ENCODE measurements at regions not wholly inside any gene's neighbourhood (a gene's known extent, or its start where the extent isn't known, plus 50 kb on each side); places are given as distances from the start of the nearest gene placed in this dataset.

- H3K9me2 ChIP-seq (ENCODE audit: low read depth, low read length) = no peaks in the 10 kb centered on the region
- H3K36me3 ChIP-seq (ENCODE audit: insufficient read depth, low read length) = no peaks in the 10 kb centered on the region
- H3K4me2 ChIP-seq (ENCODE audit: low read length) = no peak overlapping the region
- no peak overlapping the region for H3K4me3 ChIP-seq (ENCODE audit: low read depth, low read length, poor library complexity, severe bottlenecking)
- H3K9me3 ChIP-seq (ENCODE audit: low read length) = no peaks in the 10 kb centered on the region
- TF ChIP-seq EZH2 (IDR thresholded peaks at IDR 0.05; ENCODE audit: borderline replicate concordance, low read length) (no peak), CTCF (IDR thresholded peaks at IDR 0.05; ENCODE audit: low read length) (no peak)
- no peak overlapping the region for H2AFZ ChIP-seq (ENCODE audit: low read length)
- no peaks in the 10 kb centered on the region for H3K4me1 ChIP-seq (ENCODE audit: insufficient read depth, low read length, severe bottlenecking)
- no peaks in the 10 kb centered on the region for H3F3A ChIP-seq (ENCODE audit: insufficient read depth, low read length)
- no peaks in the 10 kb centered on the region for H3K27me3 ChIP-seq (ENCODE audit: insufficient read depth, low read length)
- no peaks in the 10 kb centered on the region for H4K20me1 ChIP-seq (ENCODE audit: insufficient read depth, low read length)
- H3K9ac ChIP-seq (ENCODE audit: low read length) = no peak overlapping the region
- H3K27ac ChIP-seq (ENCODE audit: low read depth, low read length, poor library complexity, severe bottlenecking) = no peak overlapping the region
- H3K79me2 ChIP-seq (ENCODE audit: insufficient read depth, low read length) = no peaks in the 10 kb centered on the region
Observed at GRCh38 chr10:94186722-94187121, 176.0 kb downstream of the NOC3L start.

DNA sequence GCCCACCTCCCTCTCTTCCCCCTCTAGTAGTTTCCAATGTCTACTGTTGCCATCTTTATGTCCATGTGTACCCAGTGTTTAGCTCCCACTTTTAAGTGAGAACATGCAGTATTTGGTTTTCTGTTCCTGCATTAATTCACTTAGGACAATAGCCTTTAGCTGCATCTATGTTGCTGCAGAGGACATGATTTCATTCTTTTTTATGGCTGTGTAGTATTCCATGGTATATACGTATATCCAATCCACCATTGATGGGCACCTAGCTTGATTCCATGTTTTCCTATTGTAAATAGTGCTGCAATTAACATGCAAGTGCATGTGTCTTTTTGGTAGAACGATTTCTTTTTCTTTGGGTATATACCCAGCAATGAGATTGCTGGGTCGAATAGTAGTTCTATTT, 170.4 kb downstream of the NOC3L start:
- H3K9ac ChIP-seq (ENCODE audit: low read length) = no peak overlapping the region
- no peak overlapping the region for H3K4me2 ChIP-seq (ENCODE audit: low read length)
- H3K4me3 ChIP-seq (ENCODE audit: low read depth, low read length, poor library complexity, severe bottlenecking) = no peak overlapping the region
- no peaks in the 10 kb centered on the region for H4K20me1 ChIP-seq (ENCODE audit: insufficient read depth, low read length)
- H3K9me3 ChIP-seq (ENCODE audit: low read length) = no peaks in the 10 kb centered on the region
- H3F3A ChIP-seq (ENCODE audit: insufficient read depth, low read length) = no peaks in the 10 kb centered on the region
- H3K9me2 ChIP-seq (ENCODE audit: low read depth, low read length) = no peaks in the 10 kb centered on the region
- H3K36me3 ChIP-seq (ENCODE audit: insufficient read depth, low read length) = no peaks in the 10 kb centered on the region
- H3K4me1 ChIP-seq (ENCODE audit: insufficient read depth, low read length, severe bottlenecking) = no peaks in the 10 kb centered on the region
- H2AFZ ChIP-seq (ENCODE audit: low read length) = no peak overlapping the region
- TF ChIP-seq EZH2 (IDR thresholded peaks at IDR 0.05; ENCODE audit: borderline replicate concordance, low read length) (no peak), CTCF (IDR thresholded peaks at IDR 0.05; ENCODE audit: low read length) (no peak)
- no peaks in the 10 kb centered on the region for H3K79me2 ChIP-seq (ENCODE audit: insufficient read depth, low read length)
- H3K27ac ChIP-seq (ENCODE audit: low read depth, low read length, poor library complexity, severe bottlenecking) = no peak overlapping the region
- no peaks in the 10 kb centered on the region for H3K27me3 ChIP-seq (ENCODE audit: insufficient read depth, low read length)

GRCh38 chr10:94192974-94193373, 169.8 kb downstream of the NOC3L start:
- Histone ChIP-seq H3K4me3 (ENCODE audit: low read depth, low read length, poor library complexity, severe bottlenecking) (no peak overlapping the region), H3K4me1 (ENCODE audit: insufficient read depth, low read length, severe bottlenecking) (no peaks in the 10 kb centered on the region), H3F3A (ENCODE audit: insufficient read depth, low read length) (no peaks in the 10 kb centered on the region), H3K27ac (ENCODE audit: low read depth, low read length, poor library complexity, severe bottlenecking) (no peak overlapping the region), H3K9me2 (ENCODE audit: low read depth, low read length) (no peaks in the 10 kb centered on the region), H3K4me2 (ENCODE audit: low read length) (no peak overlapping the region), H4K20me1 (ENCODE audit: insufficient read depth, low read length) (no peaks in the 10 kb centered on the region), H3K79me2 (ENCODE audit: insufficient read depth, low read length) (no peaks in the 10 kb centered on the region), H3K27me3 (ENCODE audit: insufficient read depth, low read length) (no peaks in the 10 kb centered on the region), H2AFZ (ENCODE audit: low read length) (no peak overlapping the region), H3K36me3 (ENCODE audit: insufficient read depth, low read length) (no peaks in the 10 kb centered on the region), H3K9me3 (ENCODE audit: low read length) (no peaks in the 10 kb centered on the region), H3K9ac (ENCODE audit: low read length) (no peak overlapping the region)
- TF ChIP-seq CTCF (IDR thresholded peaks at IDR 0.05; ENCODE audit: low read length) = no peak
- no peak for TF ChIP-seq EZH2 (IDR thresholded peaks at IDR 0.05; ENCODE audit: borderline replicate concordance, low read length)

All from OCI-LY1 (cell line).